ENCODE measurements at regions not wholly inside any gene's neighbourhood (a gene's known extent, or its start where the extent isn't known, plus 50 kb on each side); places are given as distances from the start of the nearest gene placed in this dataset.

- no peak for TF ChIP-seq CBX1 (IDR thresholded peaks at IDR 0.05; ENCODE audit: low read depth)
- TF ChIP-seq POLR2A (conservative IDR thresholded peaks at IDR 0.05), result no peak
- TF ChIP-seq POLR2AphosphoS5 (IDR thresholded peaks at IDR 0.05; ENCODE audit: control insufficient read depth, insufficient read depth, low read depth, low read length), result no peak
- TF ChIP-seq, protein P1, sequence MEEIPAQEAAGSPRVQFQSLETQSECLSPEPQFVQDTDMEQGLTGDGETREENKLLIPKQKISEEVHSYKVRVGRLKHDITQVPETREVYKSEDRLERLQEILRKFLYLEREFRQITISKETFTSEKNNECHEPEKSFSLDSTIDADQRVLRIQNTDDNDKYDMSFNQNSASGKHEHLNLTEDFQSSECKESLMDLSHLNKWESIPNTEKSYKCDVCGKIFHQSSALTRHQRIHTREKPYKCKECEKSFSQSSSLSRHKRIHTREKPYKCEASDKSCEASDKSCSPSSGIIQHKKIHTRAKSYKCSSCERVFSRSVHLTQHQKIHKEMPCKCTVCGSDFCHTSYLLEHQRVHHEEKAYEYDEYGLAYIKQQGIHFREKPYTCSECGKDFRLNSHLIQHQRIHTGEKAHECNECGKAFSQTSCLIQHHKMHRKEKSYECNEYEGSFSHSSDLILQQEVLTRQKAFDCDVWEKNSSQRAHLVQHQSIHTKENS (CRISPR knock-in tag; IDR thresholded peaks at IDR 0.05), result no peak
- TF ChIP-seq ATF6 (CRISPR knock-in tag; IDR thresholded peaks at IDR 0.05), result no peak
- no peak for TF ChIP-seq BRCA1 (IDR thresholded peaks at IDR 0.05)
- no peak for TF ChIP-seq BRCA1 (CRISPR knock-in tag; IDR thresholded peaks at IDR 0.05)
- TF ChIP-seq ETV6 (IDR thresholded peaks at IDR 0.05; ENCODE audit: borderline replicate concordance in 1 of 2, low read depth in 2 of 2, low read length in 1 of 2), result no peak
- TF ChIP-seq ETV6 (CRISPR knock-in tag; IDR thresholded peaks at IDR 0.05; ENCODE audit: borderline replicate concordance), result no peak
- no peak for TF ChIP-seq ZNF143 (CRISPR knock-in tag; IDR thresholded peaks at IDR 0.05)
- TF ChIP-seq, protein P2, sequence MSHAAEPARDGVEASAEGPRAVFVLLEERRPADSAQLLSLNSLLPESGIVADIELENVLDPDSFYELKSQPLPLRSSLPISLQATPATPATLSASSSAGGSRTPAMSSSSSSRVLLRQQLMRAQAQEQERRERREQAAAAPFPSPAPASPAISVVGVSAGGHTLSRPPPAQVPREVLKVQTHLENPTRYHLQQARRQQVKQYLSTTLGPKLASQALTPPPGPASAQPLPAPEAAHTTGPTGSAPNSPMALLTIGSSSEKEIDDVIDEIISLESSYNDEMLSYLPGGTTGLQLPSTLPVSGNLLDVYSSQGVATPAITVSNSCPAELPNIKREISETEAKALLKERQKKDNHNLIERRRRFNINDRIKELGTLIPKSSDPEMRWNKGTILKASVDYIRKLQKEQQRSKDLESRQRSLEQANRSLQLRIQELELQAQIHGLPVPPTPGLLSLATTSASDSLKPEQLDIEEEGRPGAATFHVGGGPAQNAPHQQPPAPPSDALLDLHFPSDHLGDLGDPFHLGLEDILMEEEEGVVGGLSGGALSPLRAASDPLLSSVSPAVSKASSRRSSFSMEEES (CRISPR knock-in tag; IDR thresholded peaks at IDR 0.05), result no peak
- TF ChIP-seq ZZZ3 (IDR thresholded peaks at IDR 0.05), result no peak
- no peak for TF ChIP-seq ZNF165 (CRISPR knock-in tag; IDR thresholded peaks at IDR 0.05; ENCODE audit: borderline replicate concordance)
- TF ChIP-seq ZBTB33 (CRISPR knock-in tag; IDR thresholded peaks at IDR 0.05), result no peak
Measured at GRCh38 chr5:56376128-56376527, 143.0 kb upstream of the ANKRD55 start.

All from K562 (cell line).